WERI-Rb-1 (cell line): ENCODE measurements at regions not wholly inside any gene's neighbourhood (a gene's known extent, or its start where the extent isn't known, plus 50 kb on each side); places are given as distances from the start of the nearest gene placed in this dataset.

Source experiments
- DNase-seq: peaks from one replicate; pipeline ENCODE4 v3.0.0-alpha.2; 2020
- H3K27ac ChIP-seq: fragments of 250-450 bp; sonication (Bioruptor Pico); 2 replicates; pipeline ENCODE4 v1.5.1; 2020; ENCODE audit warnings: mild to moderate bottlenecking, moderate library complexity
- H3K27me3 ChIP-seq: fragments of 250-450 bp; sonication (Bioruptor Pico); 2 replicates; pipeline ENCODE4 v1.5.1; 2021; ENCODE audit warnings: mild to moderate bottlenecking, low read depth, moderate library complexity; ENCODE audit not compliant: insufficient read depth, severe bottlenecking
- H3K36me3 ChIP-seq: fragments of 250-450 bp; sonication (Bioruptor Pico); 2 replicates; pipeline ENCODE4 v1.5.1; 2020; ENCODE audit warnings: mild to moderate bottlenecking, moderate library complexity
- H3K4me3 ChIP-seq: 2 replicates; pipeline ENCODE4 v1.5.1; 2011; ENCODE audit warnings: low read depth, mild to moderate bottlenecking, control low read depth, low read length
- H3K9me3 ChIP-seq: fragments of 250-450 bp; sonication (Bioruptor Pico); 2 replicates; pipeline ENCODE4 v1.5.1; 2021; ENCODE audit warnings: mild to moderate bottlenecking, moderate library complexity; ENCODE audit not compliant: severe bottlenecking
- CTCF ChIP-seq: IDR thresholded peaks from 2 replicates; pipeline ENCODE4 v1.5.1; 2011; ENCODE audit warnings: low read depth, mild to moderate bottlenecking, control low read depth, inconsistent platforms, low read length

GRCh38 chr18:54765636-54766375, 62.5 kb upstream of the RAB27B start:
- H3K4me3 ChIP-seq = no peak overlapping the region
- no peaks in the 10 kb centered on the region for H3K9me3 ChIP-seq
- no peak for TF ChIP-seq CTCF
- H3K27ac ChIP-seq = no peak overlapping the region
- DNase-seq = no peak
- H3K36me3 ChIP-seq = no peaks in the 10 kb centered on the region
- peaks cover 61% of the 10 kb centered on the region for H3K27me3 ChIP-seq

GRCh38 chr18:54766634-54767033, 61.6 kb upstream of the RAB27B start:
- Histone ChIP-seq H3K9me3 (no peaks in the 10 kb centered on the region), H3K27me3 (peaks cover 62% of the 10 kb centered on the region), H3K27ac (no peak overlapping the region), H3K36me3 (no peaks in the 10 kb centered on the region), H3K4me3 (no peak overlapping the region)
- no peak for TF ChIP-seq CTCF
- no peak for DNase-seq

- Histone ChIP-seq H3K4me3 (no peak overlapping the region), H3K27ac (no peak overlapping the region), H3K36me3 (no peaks in the 10 kb centered on the region), H3K9me3 (no peaks in the 10 kb centered on the region), H3K27me3 (peaks cover 66% of the 10 kb centered on the region)
- DNase-seq = no peak
- TF ChIP-seq CTCF = no peak
Observed at GRCh38 chr18:54767098-54767497, 61.2 kb upstream of the RAB27B start.

GRCh38 chr18:54769526-54770464, 58.5 kb upstream of the RAB27B start:
- H3K4me3 ChIP-seq = no peak overlapping the region
- H3K36me3 ChIP-seq = no peaks in the 10 kb centered on the region
- no peaks in the 10 kb centered on the region for H3K9me3 ChIP-seq
- no peak for TF ChIP-seq CTCF
- no peak overlapping the region for H3K27ac ChIP-seq
- DNase-seq = no peak
- H3K27me3 ChIP-seq = peaks cover 70% of the 10 kb centered on the region

- no peaks in the 10 kb centered on the region for H3K36me3 ChIP-seq
- TF ChIP-seq CTCF = no peak
- peaks cover 74% of the 10 kb centered on the region for H3K27me3 ChIP-seq
- no peaks in the 10 kb centered on the region for H3K9me3 ChIP-seq
- H3K4me3 ChIP-seq = no peak overlapping the region
- no peak overlapping the region for H3K27ac ChIP-seq
- DNase-seq = no peak
Observed at GRCh38 chr18:54772056-54772455, 56.2 kb upstream of the RAB27B start.
